SK-N-DZ (cell line): ENCODE measurements at regions not wholly inside any gene's neighbourhood (a gene's known extent, or its start where the extent isn't known, plus 50 kb on each side); places are given as distances from the start of the nearest gene placed in this dataset.

Source experiments
- DNase-seq: peaks from one replicate; pipeline ENCODE4 v3.0.0-alpha.2; 2015; ENCODE audit warnings: low spot score

DNA sequence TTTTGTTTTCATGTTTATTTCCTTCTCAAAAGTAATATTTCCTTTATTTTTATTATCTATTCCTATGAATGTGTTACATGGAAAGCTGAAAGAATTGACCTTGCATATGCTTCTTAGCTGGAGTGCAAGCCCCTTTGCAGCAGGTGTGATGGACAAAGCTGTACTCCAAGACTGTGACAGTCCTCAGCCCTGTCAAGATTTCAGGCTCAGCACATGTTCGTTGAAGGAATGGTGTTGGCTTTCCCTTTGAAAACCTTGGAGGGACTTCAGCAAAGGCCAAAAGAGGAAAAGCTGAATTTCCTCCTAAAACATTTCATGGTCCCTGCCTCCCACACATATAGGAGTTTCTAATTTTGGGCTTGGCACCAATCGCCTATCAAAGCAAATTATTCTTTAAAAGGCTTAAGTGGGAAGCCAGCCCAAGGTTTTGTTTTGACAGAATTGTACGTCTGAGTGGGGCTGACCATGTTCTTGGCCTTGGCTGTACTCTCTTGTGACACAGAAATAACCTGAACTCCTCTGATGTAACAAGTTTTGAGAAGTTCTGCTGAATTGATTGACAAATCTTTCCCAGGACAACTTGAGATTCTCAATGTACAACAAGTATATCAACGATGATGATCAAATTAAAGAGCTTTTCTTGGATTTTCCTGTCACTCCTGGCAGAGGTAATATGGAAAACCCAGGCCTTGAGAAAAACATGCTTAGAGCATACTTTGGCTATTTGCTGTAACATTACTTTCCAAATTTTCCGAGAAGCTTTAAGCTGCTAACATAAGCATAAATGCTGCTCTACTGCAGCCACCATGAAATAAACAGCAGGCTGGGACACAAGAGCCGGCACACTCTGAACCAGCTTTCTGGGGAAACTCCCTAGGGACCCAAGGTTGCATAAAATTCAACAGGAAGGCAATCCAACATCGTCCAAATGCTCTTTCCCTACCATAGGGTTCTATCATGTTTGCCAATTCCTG is 135.7 kb upstream of the ZNF648 start:
- no peak for DNase-seq

DNA sequence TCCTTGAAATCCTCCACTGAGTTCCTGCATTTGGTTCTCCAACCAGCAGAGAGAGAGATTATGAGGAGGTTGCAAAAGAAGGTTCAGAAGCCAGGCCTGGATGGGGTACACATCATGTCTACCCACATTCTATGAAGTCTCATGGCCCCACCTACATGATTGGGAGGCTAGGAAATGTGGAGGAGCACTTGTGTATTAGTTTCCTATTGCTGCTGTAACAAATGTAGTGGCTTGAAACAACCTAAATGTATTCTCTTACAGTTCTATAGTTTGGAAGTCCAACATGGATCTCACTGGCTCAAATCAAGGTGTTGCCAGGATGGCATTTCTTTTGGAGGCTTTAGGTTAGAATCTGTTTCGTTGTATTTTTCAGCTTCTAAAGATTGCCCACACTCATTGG is 134.2 kb upstream of the ZNF648 start:
- DNase-seq = no peak

DNA sequence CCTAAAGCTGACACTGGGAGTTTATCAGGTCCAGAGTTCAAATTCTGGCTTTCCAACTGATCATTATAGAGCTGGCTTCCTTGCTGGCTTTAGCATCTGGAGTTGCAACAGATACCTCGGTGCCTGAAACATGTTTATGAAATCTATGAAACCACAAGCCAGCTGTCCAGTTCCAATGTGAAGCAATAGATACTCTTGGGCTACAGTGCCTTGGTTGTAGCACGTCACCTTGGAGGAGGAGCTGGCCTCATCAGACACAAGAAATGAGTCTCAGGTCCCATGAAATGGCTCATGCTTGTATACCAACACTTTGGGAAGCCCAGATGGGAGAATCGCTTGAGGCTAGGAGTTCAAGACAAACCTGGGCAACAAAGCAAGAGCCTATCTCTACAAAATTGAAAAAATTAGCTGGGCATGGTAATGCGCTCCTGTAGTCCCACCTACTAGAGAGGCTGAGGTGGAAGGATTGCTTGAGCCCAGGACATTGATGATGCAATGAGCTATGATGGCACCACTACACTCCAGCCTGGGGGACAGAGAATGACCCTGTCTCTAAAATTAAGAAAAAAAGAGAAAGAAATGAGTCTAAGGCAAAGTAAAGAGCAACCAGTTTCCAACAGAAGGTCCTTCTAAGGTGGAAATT is 132.5 kb upstream of the ZNF648 start:
- no peak for DNase-seq

DNA sequence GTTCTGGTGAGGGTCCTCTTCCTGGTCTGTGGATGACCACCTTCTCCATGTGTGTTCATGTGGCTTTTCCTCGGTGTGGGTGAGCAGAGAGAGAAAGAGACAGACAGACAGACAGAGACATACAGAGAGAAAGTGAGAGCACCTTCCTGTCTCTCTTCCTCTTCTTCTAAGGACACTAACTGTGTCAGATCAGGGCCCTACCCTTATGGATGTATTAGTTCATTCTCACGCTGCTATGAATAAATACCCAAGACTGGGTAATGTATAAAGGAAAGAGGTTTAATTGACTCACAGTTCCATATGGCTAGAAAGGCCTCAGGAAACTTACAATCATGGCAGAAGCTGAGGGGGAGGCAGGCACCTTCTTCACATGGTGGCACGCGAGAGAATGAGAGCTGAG is 131.5 kb upstream of the ZNF648 start:
- DNase-seq = no peak

DNA sequence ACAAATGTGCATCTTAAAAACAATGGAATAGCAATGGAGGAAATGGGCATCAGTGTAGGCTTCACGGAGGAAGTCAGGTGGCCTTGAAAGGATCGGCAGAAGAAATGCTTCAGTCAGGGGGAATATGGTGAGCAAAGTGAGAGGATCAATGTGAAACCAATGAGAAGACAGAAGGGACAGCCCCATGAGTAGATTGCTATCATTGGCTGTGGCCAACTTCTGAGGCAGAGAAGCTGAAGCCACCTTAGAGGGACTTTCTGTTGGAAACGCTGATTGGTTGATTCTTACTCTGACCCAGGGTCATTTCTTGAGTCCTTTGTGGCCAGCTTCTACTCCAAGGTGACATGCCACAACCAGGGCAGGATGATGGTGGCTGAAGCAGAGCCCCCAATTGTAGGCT is 130.7 kb upstream of the ZNF648 start:
- no peak for DNase-seq

DNA sequence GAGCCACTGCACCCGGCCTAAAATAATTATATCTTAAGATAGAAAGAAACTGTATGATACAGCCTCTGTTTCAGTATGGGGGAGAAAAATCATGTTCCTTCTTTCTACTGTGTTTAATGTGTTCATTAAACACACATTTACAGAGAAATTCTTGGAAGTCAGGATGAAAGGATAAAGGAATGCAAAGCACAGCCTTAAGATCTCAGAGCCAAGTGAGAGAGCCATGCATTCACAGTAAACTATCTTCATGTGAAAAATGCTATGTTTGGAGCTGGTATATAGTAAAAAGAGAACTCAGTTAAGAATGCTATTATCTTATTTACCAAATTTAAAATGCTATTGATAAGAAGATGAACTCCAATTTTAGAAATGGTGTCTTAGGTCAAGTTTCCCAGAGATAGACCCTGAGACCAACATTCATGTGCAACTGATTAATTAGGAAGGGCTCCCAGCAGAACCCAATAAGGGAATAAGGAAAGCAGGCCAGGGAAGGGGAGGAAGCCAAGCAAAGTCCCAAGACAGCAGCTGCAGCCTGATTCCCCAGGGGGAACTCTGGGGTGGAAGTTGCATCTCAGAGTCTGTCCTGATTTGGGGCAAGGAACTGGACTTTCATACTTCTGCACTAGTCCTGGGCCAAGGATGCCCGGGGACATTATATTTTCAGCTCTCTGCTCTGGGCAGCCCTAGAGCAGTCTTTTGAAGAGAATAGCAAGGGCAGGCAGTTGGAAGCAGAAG is 130.0 kb upstream of the ZNF648 start:
- no peak for DNase-seq

DNA sequence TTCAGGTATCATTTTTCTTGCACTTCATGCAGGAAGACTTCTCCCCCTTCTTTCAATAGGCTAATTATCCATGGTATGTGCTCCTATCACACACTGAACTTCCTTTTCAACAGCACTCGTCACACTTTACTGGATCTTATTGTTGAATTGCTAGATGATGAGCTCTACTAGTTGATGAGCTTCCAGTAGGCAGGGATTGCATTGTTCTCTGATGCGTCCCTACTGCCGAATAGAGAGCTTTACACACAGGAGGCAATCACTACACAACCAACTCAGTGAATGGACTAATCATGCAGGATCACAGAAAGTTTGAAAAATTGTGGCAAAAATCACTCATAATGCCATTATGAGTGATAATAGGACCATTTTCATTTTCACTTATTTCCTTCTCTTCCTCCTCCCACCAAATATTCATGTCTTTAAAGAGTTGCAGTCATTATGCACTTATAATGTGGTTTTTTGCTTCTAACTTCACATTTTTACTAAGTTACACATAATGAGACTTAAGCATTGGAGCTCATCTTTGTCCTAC is 128.1 kb upstream of the ZNF648 start:
- DNase-seq = no peak

DNA sequence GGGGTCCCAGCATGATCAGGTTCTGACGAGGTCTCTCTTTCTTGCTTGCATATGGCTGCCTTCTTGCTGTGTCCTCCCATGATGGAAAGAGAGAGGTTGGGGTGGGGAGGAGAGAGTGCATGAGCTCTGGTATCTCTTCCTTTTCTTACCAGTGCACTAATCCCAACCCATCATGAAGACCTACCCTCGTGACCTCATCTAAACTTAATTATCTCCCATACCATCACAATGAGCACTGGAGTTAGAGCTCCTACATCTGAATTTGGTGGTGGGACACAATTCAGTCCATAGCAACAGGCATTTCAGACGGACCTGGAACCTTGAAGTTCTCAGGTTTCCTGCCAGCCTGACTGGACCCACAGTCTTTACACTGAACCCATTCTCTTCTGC is 125.2 kb upstream of the ZNF648 start:
- DNase-seq = no peak

DNA sequence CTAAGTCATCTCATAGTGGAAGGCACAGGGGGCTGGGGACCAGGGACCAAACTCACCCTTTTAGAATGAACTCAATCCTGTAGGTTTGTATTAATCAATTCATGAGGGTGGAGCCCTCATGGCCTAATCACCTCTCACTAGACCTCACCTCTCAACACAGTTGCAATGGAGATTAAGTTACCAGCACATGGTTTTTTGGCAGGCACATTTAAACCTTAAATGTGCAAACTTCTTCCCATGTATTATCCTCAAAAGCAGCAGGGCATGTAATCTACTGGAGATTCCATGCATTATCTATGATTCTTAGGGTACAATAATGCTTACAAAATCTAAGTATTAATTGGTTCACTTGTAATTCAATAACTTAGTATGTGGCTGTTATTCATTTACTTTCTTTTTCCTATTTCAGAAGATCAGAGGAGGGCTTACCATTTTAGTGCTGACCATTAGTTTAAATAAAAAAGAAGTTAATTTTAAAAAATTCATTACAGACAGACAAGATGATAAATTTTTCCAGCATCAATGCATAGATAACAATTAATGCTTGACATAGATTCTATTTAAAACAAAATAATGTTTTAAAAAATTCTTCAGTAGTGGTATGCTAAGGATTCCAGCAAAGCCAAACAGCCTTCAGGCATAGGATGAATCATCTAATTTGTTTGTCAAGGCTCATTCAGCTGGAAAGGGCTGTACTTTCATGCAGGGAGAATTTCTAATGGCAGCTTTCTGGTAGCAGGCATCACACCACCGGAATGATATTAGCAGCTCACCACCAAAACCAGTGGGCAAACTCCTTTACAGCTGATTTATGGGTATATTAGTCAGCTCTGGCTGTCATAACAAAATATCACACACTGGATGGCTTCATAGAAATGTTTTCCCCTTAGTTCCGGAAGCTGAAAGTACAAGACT is 124.6 kb upstream of the ZNF648 start:
- no peak for DNase-seq

DNA sequence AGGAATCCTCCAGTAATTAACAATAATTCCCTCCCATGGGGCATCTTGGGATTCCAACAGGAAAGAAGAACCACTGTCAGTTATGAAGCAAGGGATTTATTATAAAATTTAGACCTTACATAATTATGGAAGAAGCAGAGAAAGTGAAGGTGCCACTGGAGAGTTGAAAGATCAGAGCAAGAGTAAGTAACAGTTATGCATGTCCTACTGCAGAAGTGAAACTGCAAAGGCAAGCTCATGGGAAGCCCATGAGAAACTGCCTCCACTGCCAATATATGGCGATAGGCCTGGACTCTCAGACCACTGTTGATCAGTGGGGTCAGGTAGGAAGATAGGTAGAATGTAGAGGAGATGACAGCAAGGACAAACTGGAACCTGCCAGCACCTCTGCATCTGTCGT is 123.6 kb upstream of the ZNF648 start:
- DNase-seq = no peak

DNA sequence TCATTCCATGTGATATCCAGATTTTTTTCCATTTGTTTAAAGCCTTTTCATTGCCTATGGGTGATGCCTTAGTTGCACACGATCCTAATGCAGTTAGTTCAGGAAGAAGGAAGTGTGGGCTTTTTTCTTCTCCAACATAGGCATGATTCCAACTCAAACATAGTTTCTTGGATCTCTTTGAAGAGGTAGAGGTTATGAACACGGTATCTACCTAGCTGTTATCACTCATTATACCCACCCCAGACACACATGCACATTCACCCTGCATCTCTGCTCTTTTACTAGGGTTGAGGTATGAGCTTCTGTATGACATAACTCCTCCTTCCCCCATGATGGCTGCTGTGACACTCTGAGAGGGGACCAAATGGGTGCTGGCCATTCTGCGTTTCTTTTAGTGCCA is 122.1 kb upstream of the ZNF648 start:
- DNase-seq = no peak

DNA sequence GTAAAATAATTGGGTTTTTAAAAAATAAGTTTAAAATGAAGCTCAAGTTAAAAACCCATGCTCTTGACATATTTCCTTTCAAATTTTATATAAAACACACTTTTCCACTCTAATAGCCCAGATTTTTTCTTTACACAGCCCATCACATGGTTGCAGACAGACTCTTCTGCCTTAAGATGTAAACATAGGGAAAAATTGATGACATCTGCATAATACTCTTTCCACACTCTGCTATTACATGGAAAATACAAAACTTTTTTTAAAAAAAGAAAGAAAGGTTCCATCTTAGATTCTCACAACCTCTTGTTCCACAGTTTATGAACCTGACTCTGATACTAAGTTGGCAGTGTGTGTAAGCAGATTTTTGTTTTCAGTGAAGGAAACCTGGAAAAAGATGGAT is 120.8 kb upstream of the ZNF648 start:
- no peak for DNase-seq

DNA sequence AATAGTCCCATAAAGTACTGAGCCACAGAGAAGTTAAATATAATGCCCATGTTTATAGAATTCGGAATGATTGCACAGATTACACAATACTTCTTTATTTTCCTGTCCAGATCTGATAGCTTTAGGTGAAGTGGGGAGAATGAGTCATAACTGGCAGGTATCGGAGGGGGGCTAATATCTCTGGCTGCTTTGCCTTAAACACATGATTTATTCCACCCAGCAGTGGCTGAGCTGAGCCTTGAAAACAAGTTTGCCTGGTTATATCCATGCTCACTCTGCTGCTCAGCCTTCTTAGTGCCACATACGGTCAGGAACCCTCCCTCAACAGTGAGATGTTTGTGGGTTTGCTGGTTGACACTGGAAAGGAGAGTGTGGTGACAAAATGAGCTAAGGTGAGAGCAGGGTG is 119.7 kb upstream of the ZNF648 start:
- DNase-seq = no peak

DNA sequence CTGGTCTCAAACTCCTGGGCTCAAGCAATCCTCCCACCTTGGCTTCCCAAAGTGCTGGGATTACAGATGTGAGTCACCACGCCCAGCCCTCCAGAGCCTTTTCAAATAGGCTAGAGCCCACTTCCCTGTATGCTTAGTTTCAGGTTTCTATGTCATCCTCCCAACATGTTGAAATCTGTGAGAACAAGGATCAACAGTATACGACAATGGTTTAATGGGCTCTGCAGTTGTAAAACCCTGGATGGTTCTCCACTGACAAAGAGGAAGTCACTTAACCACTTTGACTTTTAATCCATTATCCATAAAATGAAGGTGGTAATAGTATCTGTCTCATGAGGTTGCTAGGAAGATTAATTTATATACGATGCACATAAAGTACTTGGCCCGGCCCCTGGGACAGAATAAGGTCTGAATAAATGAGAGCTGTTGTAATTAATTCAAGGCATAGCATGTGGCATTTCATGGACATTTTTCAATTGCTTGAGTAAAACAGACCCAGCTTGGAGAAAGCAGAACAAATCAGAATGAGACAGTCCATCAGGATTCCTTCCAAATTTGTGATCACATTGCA is 113.9 kb upstream of the ZNF648 start:
- DNase-seq = no peak

DNA sequence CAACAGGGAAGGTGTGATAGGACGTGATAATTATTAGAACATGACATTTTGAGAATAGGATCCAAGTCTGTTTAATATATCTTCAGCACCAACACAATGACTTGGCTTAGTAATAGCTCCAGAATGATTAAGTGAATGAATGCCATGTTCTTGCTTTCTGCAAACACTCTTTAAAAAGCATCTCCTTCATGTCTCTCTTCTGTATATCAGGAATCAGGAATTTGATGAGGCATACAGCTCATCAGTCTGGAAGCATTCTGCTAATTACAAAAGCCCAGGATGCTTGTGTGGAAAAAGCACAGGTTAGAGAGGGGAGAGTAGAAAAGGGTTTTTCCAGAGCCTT is 113.0 kb upstream of the ZNF648 start:
- DNase-seq = no peak

DNA sequence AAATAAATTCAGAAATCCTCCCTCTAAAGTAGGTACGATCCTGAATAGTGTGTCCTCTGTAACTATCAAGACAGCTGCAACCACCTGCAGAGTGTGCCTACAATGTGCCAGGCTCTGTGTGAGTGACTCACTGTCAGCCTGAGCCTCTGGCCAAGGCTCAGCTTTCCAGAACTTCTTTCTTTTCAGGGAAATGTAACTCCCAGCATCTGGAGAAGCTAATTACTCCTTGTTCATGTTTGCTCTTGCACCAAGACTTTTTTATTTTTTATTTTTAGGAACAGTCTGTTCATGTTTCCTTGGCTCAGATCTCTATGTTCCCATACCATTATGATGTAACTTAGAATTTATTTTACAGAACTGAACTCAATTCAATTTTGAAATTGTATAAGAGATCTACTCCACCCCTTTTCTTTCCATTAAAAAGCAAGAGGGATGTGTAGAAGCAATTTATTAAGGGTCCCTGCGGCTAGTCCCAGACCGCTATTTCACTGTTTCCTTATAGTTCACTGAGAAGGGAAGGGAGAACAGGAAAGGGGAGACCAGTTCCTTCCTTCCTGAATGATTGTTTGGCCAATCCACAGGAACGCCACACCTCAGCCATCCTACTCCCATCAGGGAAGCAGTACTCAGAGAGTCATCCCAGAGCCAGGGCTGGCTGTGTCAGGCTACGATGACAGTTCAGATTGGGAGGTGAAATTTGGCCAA is 112.4 kb upstream of the ZNF648 start:
- no peak for DNase-seq

DNA sequence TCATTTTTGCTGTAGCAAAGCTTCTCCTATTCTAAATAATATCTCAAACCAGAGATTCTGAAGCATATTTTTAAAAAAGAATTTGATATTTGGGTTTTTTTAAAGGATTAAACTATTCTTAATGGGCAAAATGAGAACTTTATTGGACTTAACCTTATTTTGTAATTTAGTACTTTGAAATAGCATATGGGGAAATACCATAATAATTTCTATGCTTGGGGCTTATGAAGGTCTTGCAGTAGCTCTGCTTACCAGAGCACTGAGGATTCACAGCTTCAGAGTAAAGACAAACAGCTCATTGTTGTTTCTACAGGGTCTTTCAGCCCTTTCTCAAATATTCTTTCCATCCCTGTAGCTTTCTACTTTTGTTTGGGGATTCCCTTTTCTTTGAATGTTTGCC is 111.2 kb upstream of the ZNF648 start:
- DNase-seq = no peak

DNA sequence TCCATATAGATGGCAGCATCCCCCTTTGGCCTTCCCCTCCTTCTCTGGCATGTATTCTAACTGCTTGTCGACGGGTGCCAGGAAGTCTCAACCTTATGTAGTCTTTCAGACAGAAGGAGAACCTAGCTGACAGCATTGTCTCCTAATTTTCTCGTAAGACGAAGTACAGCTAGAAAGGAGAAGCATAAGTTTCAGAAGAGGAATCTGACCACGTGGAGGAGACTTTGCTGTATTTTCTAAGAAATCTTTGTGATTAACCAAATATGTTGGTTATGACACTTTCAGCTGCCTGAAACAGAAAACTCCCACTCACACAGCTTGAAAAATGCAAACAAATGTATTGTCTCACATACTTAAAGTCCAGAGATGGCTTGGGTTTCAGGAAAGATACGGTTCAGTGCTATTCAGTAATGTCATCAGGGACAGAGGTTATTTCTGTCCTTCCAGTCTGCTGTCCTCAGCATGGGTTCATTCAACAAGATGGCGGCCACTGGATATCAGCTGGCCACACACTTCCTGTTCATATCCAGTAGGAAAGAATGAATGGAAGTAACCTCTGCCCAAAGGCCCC is 109.5 kb upstream of the ZNF648 start:
- DNase-seq = no peak

DNA sequence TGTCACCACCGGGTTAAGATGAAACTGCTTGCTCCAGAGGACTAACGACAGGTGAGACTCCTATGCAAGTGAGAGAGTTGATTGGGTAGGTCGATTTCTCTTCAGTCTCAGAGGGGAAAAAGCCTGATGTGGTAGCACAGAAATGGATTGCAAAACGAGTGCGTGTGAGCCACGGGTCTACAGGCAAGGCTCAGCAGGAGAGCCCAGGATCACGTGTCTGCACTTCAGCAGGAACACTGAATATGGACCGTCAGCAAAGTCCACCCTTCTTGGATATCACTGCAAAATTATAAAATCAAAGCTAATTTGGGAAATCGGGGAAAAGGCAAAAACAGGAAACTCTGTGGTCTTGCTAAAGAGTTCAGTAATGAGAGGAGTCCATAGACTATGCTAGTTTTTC is 107.7 kb upstream of the ZNF648 start:
- no peak for DNase-seq

DNA sequence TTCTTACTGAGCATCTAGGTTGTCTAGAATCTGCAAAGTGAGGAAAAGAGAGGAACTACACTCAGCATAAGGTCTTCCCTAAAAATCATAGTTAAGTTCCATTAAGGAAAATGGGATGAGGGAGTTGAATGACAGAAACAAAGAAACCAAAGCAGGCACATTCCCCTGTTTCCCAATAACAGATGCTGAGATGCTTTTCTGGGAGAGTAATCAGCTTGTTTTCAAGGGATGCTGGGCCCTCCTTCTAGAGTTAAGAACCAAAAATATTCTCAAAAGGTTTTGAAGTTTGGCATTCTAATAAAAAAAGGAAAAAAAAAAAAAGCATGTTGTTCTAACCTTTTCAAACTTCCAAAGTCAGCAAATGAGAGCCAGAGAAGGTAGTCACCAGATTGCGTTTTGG is 105.2 kb upstream of the ZNF648 start:
- no peak for DNase-seq
